Motor neuron (in vitro differentiated cells): ENCODE measurements at regions not wholly inside any gene's neighbourhood (a gene's known extent, or its start where the extent isn't known, plus 50 kb on each side); places are given as distances from the start of the nearest gene placed in this dataset.

Experiments used
- ATAC-seq, 8 experiments: fragments of 200-7000 bp; cut with Tn5 transposase; replicated peaks in 6 of 8; 2 replicates each; pipeline ENCODE4 v1.8.0; 2021; ENCODE audit warnings: mild to moderate bottlenecking in 8 of 8, moderate library complexity in 8 of 8
- H3K27ac ChIP-seq, 2 donors: fragments of 250-450 bp; sonication (Bioruptor Pico); 2 replicates each; pipeline ENCODE4 v1.9.0; 2021; ENCODE audit warnings: antibody characterized with exemption in 2 of 2, mild to moderate bottlenecking in 2 of 2, moderate library complexity in 1 of 2
- H3K4me1 ChIP-seq, 2 donors: fragments of 250-450 bp; sonication (Bioruptor Pico); replicated peaks in 1 of 2; 2 replicates each; pipeline ENCODE4 v1.6.1; 2021; ENCODE audit warnings: antibody characterized with exemption in 2 of 2, mild to moderate bottlenecking in 2 of 2, moderate library complexity in 1 of 2
- H3K4me3 ChIP-seq, 5 donors: fragments of 250-450 bp; sonication (Bioruptor Pico); 2 replicates each; pipeline ENCODE4 v1.9.0; 2021; ENCODE audit warnings: antibody characterized with exemption in 5 of 5, mild to moderate bottlenecking in 5 of 5, moderate library complexity in 4 of 5
- WGBS, 10 experiments: fragments of 450-650 bp; shearing (Covaris generic); methylation state at CpG; one replicate each; pipeline ENCODE4 v1.0.0; 2022; 5-methylcytosine and 5-hydroxymethylcytosine counted together
- in situ Hi-C, 9 experiments: fragments of 400-800 bp; cut with MboI; loops; one replicate each; pipeline ENCODE4 v1.15.0; 2021; ENCODE audit warnings: low sequenced_read_pairs in 9 of 9, low pct_unique_long_range_greater_than_20kb in 2 of 9; ENCODE audit not compliant: unreplicated experiment in 9 of 9

DNA sequence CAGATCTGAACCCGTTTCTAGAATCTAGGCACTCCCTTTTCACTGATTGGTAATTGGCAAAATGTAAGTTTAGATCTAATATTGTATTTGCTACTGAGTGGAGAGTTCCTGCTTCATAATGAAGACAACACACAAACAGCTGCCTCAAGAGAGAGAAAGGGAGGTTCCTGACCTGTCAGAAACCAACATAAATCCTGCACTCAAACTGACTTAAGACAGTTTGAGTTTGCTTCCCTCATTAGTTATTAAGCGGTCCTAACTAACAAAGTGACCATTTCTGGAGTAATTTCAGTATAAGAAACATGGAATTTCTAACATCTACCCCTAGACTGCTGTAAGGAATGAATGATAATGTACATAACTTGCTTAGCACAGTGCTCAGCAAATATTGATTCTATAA lies 191.2 kb downstream of the METTL4 start:
- H3K27ac ChIP-seq = no peak overlapping the region
- WGBS, 10 experiments = 0 to 100% (median 64%) methylated on average over 1 to 2 of the region's 2 CpGs

DNA sequence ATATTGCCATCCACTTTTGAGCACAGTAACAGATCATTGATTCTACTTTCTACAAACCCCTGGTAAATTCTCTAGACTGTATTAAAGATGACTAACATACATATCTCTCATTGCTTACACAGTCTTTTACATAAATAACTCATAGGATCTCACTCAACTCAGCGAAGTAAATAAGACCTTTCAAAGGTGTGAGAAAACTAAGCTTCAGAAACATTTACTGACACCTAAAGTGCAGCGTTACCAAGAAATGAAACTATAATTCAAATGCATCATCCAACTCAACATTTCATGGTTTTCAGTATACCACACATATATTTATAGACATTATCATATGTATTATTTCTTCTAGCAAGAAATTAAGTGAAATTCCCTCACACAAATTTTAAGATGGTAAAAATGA lies 189.8 kb downstream of the METTL4 start:
- in situ Hi-C loops = loop anchor here in 2 of 9 experiments (25.0 kb wide), 1 partner anchor 106 kb away; no protein-coding TSS in a partner anchor
- Histone ChIP-seq H3K4me3 (no peak overlapping the region), H3K27ac (no peak overlapping the region), H3K4me1 (no peaks in the 10 kb centered on the region)
- no peak for ATAC-seq
- WGBS, 10 experiments = 18 to 100% (median 76%) methylated on average over 1 to 2 of the region's 2 CpGs; no CpG with 5 or more reads in 2 of the 10 experiments

More for the DNA sequence above, 191.2 kb downstream of the METTL4 start:
- no peaks in the 10 kb centered on the region for H3K4me1 ChIP-seq
- H3K4me3 ChIP-seq = no peak overlapping the region
- in situ Hi-C loops = loop anchor here in 2 of 9 experiments (25.0 kb wide), 1 partner anchor 107 kb away; no protein-coding TSS in a partner anchor
- ATAC-seq = no peak

DNA sequence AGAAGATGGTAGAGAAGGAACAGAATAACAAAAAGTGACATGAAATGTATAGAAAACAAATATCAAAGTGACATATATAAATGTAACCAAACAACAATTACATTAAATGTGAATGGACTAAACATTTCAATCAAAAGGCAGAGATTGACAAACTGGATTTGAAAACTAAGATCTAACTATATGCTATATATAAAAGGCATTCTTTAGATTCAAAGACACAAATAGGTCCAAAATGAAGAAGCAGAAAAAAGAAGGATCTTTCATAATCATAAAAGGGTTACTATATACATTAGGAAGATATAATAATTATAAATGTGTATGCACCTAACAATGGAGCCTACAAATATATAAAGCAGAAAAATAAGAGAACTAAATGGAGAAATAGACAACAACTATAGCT lies 183.7 kb downstream of the METTL4 start:
- H3K4me3 ChIP-seq = no peak overlapping the region
- in situ Hi-C loops = loop anchor here in 2 of 9 experiments (25.0 kb wide), 1 partner anchor 100 kb away; no protein-coding TSS in a partner anchor
- H3K27ac ChIP-seq = no peak overlapping the region
- ATAC-seq = no peak
- H3K4me1 ChIP-seq = no peaks in the 10 kb centered on the region

DNA sequence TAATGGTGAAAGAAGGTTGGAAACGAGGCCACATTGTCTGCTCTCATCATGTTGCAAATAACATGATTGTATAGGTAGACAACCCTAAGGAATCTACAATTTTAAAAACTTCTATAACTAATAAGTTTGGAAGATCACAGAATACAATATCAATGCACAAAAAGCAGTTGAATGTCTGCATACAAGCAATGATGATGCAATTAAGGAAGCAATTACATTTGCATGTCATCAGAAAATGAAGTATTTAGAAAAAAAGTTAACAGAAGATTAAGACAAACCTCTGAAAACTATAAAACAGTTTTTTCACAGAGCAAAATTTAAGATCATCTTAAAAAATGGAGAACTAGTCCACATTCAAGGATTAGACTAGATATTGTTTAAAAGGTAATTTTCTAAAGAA lies 181.1 kb downstream of the METTL4 start:
- Histone ChIP-seq H3K27ac (no peak overlapping the region), H3K4me1 (no peaks in the 10 kb centered on the region), H3K4me3 (no peak overlapping the region)
- ATAC-seq = no peak
- in situ Hi-C loops = loop anchor here in 2 of 9 experiments (25.0 kb wide), 1 partner anchor 97 kb away; no protein-coding TSS in a partner anchor
- 0 to 100% (median 79%) methylated on average over 1 of the region's 1 CpG; no CpG with 5 or more reads in 1 of the 10 experiments for WGBS, 10 experiments

DNA sequence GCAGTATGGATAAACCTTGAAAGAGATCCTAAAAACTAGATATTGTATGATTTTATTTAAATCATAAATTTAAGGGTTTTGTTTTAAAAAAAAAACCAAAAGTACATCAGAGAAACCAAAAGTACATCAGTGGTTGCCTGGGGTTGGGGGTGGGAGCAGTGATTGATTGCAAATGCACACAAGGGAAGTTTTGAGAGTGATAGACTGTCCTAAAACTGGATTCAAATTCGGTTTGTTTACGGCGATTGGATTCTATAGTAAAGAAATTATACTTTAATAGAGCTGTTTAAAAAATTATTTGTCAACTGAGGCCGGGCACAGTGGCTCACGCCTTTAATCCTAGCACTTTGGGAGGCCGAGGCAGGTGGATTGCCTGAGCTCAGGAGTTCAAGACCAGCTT lies 179.8 kb downstream of the METTL4 start:
- H3K4me1 ChIP-seq = no peaks in the 10 kb centered on the region
- no peak for ATAC-seq

DNA sequence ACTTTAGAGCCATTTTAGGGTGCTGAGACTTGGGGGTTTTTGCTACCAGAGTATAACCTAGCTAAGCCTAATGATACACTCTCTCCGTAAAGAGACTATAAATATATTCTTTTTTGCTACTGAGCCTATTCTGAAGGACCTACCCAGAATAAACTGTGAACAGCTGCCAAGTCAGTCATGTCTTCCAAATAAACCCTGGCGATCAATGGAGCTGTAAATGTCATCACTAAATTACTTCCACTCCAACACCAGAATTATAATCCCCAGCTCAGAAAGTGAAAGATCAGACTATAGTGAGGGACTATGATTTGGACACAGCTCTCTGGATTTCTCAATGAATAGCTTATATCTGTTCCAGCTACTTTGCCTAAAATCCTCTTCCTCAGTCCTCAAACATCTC lies 178.9 kb downstream of the METTL4 start:
- WGBS, 10 experiments = 0 to 100% (median 84%) methylated on average over 1 to 2 of the region's 2 CpGs; no CpG with 5 or more reads in 2 of the 10 experiments
- no peaks in the 10 kb centered on the region for H3K4me1 ChIP-seq
- in situ Hi-C loops = loop anchor here in 2 of 9 experiments (25.0 kb wide), 1 partner anchor 95 kb away; no protein-coding TSS in a partner anchor
- no peak for ATAC-seq
- no peak overlapping the region for H3K4me3 ChIP-seq
- no peak overlapping the region for H3K27ac ChIP-seq

More for the DNA sequence above, 179.8 kb downstream of the METTL4 start:
- Histone ChIP-seq H3K4me3 (no peak overlapping the region), H3K27ac (no peak overlapping the region)
- WGBS, 10 experiments = 37 to 100% (median 73%) methylated on average over 3 to 6 of the region's 6 CpGs; no CpG with 5 or more reads in 2 of the 10 experiments
- in situ Hi-C loops = loop anchor here in 2 of 9 experiments (25.0 kb wide), 1 partner anchor 96 kb away; no protein-coding TSS in a partner anchor

DNA sequence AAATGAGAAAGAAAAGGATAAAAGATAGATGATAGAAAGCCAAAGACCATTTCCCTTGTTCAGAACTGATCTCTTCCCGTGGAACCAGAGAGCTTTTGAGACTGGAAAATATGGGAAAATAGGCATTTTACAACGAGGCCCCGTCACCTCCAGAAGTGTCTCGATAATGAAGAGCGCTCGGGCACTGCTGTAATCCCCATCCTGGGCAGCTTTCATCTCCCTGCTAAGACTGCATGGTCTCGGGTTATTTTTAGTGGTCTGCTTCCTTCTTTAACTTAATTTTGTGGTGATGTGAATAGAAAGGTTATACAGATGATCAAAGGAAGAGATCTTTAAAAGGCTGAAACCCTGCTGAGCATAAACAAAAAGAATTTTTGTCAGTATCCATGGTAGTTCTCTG lies 176.6 kb downstream of the METTL4 start:
- no peaks in the 10 kb centered on the region for H3K4me1 ChIP-seq
- in situ Hi-C loops = loop anchor here in 2 of 9 experiments (25.0 kb wide), 1 partner anchor 93 kb away; no protein-coding TSS in a partner anchor
- H3K4me3 ChIP-seq = no peak overlapping the region
- H3K27ac ChIP-seq = no peak overlapping the region
- peak in 1 of 8 experiments; percentile 43 for ATAC-seq
- 0 to 68% (median 43%) methylated on average over 2 to 7 of the region's 7 CpGs; no CpG with 5 or more reads in 2 of the 10 experiments for WGBS, 10 experiments

DNA sequence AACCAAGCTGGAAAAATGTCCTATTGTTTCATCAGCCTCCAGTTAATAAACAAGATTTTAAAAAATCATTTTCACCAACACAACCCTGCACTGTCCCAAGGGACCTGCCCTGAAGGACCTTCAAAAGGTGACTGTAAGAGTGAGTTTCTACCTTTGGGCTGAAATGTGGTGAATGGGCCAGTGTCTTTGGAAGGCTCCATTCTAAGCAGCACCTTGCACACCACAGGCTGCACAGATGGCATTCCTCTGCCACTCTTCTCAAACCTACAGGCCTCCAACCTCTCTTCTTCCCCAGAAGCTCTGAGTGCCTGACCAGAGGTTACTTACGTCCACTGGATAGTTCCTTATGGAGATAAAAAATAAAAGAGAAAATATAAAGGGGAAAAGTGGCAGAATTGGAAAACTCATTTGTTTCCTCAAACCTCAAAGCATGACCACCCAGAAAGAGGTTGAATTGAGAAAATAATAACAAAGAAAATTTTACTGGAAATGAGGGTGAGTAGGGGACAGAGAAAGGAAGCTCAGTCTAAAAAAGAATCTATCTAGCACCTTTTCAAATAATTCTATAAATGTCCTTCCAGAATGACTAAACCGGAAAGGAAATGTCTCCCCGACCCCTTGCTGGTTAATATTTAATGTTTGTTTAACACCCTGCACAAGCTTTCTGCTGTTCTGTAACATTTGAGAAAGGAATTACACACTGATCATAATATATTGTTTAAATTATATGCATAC lies 175.7 kb downstream of the METTL4 start:
- in situ Hi-C loops = loop anchor here in 2 of 9 experiments (25.0 kb wide), 1 partner anchor 92 kb away; no protein-coding TSS in a partner anchor
- H3K4me1 ChIP-seq = no peaks in the 10 kb centered on the region
- no peak for ATAC-seq
- no peak overlapping the region for H3K27ac ChIP-seq
- no peak overlapping the region for H3K4me3 ChIP-seq
- 51 to 90% (median 81%) methylated on average over 1 to 3 of the region's 3 CpGs for WGBS, 10 experiments

DNA sequence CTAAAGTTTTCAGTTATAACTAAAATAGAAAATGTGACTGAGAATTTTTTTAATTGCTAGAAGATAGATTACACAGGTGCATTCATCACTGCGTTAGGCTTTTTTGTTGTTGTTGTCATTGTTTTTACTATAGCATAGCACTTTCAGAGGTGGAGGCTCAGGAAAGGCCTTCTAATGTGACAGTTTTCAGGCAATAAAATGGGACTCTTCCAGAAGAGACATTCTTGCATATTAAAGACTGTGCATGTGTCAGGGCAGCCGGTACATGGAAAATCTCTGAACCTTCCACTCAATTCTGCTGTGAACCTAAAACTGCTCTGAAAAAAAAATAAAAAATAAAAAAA lies 175.2 kb downstream of the METTL4 start:
- WGBS, 10 experiments = 56 to 100% (median 82%) methylated on average over 1 to 2 of the region's 2 CpGs
- in situ Hi-C loops = loop anchor here in 2 of 9 experiments (25.0 kb wide), 1 partner anchor 91 kb away; no protein-coding TSS in a partner anchor
- Histone ChIP-seq H3K4me1 (no peaks in the 10 kb centered on the region), H3K4me3 (no peak overlapping the region), H3K27ac (no peak overlapping the region)
- ATAC-seq = no peak

DNA sequence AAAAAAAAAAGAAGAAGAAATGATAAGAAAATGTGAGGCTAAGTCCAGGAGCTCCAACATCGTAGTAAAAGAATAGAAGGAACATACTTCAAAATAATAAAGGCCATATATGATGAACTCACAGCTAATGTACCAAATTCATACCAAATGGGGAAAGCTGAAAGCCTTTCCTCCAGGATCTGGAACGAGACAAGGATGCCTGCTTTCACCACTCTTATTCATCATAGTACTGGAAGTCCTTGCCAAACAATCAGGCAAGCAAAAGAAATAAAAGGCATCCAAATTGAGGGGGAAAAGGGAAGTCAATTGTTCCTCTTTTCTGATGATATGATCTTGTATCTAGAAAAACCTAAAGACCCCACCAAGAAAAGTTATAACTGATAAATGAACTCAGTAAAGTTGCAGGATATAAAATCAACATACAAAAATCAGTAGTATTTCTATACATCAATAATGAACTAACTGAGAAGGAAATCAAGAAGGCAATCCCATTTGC lies 170.6 kb downstream of the METTL4 start:
- no peaks in the 10 kb centered on the region for H3K4me1 ChIP-seq
- 0 to 100% (median 60%) methylated on average over 1 to 2 of the region's 2 CpGs for WGBS, 10 experiments
- H3K4me3 ChIP-seq = no peak overlapping the region
- in situ Hi-C loops = no loop called here
- no peak overlapping the region for H3K27ac ChIP-seq
- no peak for ATAC-seq

DNA sequence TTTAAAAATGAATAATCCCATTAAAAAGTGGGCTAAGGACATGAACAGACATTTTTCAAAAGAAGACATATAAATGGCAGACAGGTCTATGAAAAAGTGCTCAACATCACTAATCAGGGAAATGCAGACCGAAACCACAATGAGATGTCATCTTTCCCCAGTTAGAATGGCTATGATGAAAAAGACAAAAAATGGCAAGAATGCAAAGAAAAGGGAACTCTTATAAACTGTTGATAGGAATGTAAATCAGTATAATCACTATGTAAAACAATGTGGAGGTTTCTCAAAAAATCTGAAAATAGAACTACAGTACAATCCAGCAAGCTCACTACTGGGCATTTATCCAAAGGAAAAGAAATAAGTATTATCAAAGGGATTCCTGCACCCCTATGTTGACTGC lies 169.2 kb downstream of the METTL4 start:
- no peaks in the 10 kb centered on the region for H3K4me1 ChIP-seq
- ATAC-seq = no peak
- WGBS, 10 experiments = 18 to 100% (median 78%) methylated on average over 1 of the region's 1 CpG; no CpG with 5 or more reads in 3 of the 10 experiments
- in situ Hi-C loops = no loop called here
- no peak overlapping the region for H3K27ac ChIP-seq
- H3K4me3 ChIP-seq = no peak overlapping the region

DNA sequence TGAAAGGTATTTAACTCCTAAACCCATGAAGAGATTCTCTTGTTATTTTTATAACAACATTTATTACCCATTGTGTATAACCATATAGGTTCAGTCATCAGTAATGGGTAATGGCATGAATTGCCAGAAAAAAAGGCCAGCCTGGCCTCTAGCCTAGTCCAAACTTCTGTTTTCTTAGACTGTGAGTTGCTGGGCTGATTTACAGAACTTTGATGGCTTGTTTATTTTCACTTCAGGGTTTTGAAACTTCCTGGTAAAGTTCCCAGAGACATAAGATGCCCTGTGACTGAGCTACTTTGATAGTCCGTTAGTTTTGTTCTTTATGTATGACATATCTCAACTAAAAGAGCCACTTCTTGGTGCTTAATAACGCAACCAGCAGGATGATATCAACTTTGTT lies 164.8 kb downstream of the METTL4 start:
- 0 to 100% (median 80%) methylated on average over 1 to 2 of the region's 2 CpGs; no CpG with 5 or more reads in 3 of the 10 experiments for WGBS, 10 experiments
- Histone ChIP-seq H3K4me3 (no peak overlapping the region), H3K27ac (no peak overlapping the region), H3K4me1 (no peaks in the 10 kb centered on the region)
- in situ Hi-C loops = no loop called here
- ATAC-seq = no peak

DNA sequence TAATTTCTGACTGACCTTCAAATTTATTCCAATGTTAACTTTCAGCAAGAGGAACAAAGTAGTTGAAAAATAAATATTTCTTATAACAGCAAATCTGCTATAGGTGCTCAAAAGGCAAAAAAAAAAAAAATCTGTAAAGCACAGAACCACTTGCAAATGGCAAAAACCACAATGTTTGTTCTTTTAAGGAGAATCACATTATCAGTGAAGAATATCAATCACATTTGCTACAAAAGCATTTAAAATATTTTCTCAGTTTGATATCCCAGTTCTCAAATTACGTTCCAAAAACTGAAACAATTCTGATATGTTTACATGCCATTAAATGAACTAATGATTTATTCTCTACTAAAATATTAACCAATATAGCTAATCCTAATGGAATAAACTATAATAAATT lies 163.3 kb downstream of the METTL4 start:
- in situ Hi-C loops = no loop called here
- 22 to 100% (median 86%) methylated on average over 1 of the region's 1 CpG; no CpG with 5 or more reads in 1 of the 10 experiments for WGBS, 10 experiments
- Histone ChIP-seq H3K27ac (no peak overlapping the region), H3K4me1 (no peaks in the 10 kb centered on the region), H3K4me3 (no peak overlapping the region)
- ATAC-seq = no peak
